Type B pancreatic cell (in vitro differentiated cells): ENCODE measurements at regions not wholly inside any gene's neighbourhood (a gene's known extent, or its start where the extent isn't known, plus 50 kb on each side); places are given as distances from the start of the nearest gene placed in this dataset.

Experiments
- DNase-seq: peaks from one replicate; pipeline ENCODE4 v3.0.0; 2021; ENCODE audit warnings: mixed read lengths; ENCODE audit not compliant: unreplicated experiment; ENCODE audit errors: extremely low spot score
- H3K27ac Mint-ChIP-seq: 2 replicates; pipeline ENCODE4 v1.8.0; 2021; ENCODE audit warnings: mild to moderate bottlenecking, mixed read lengths
- H3K27me3 Mint-ChIP-seq: 2 replicates; pipeline ENCODE4 v1.8.0; 2021; ENCODE audit warnings: mixed read lengths
- H3K36me3 Mint-ChIP-seq: 2 replicates; pipeline ENCODE4 v1.8.0; 2021; ENCODE audit warnings: mixed read lengths
- H3K4me1 Mint-ChIP-seq: one replicate; pipeline ENCODE4 v1.8.0; 2021; ENCODE audit warnings: mixed read lengths; ENCODE audit not compliant: unreplicated experiment
- H3K4me3 Mint-ChIP-seq: 2 replicates; pipeline ENCODE4 v1.8.0; 2021; ENCODE audit warnings: mild to moderate bottlenecking, mixed read lengths
- H3K9me3 Mint-ChIP-seq: 2 replicates; pipeline ENCODE4 v1.8.0; 2021; ENCODE audit warnings: mixed read lengths
- CTCF ChIP-seq: fragments of 200-600 bp; sonication (generic); conservative IDR thresholded peaks from 2 replicates; pipeline ENCODE4 v1.5.0; 2021; ENCODE audit warnings: antibody characterized with exemption, mild to moderate bottlenecking

- peaks cover 18% of the 10 kb centered on the region for H3K4me1 Mint-ChIP-seq
Observed at GRCh38 chr2:181371782-181372645, 85.2 kb upstream of the ITGA4 start.

DNA sequence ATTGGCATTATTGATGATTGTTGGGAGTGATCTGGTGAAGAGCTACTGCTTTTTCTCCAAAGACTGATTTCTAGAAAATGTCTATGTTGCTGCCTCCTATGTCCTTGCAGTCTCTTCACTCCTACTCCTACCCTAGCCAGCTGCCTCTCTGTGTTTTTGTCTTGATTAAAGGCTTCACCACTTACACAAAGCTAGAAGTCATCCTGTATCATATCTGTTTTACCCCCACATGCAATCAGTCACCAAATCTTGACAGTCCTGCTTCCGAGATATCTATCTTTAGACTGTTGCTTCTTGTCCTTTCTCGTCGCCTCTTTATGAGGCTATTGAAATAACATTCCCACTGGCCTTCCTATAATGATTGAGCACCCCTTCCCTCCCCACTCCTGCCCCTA is 84.5 kb upstream of the ITGA4 start:
- H3K9me3 Mint-ChIP-seq, result no peaks in the 10 kb centered on the region
- H3K36me3 Mint-ChIP-seq, result no peaks in the 10 kb centered on the region
- H3K4me3 Mint-ChIP-seq, result no peak overlapping the region
- peaks cover 18% of the 10 kb centered on the region for H3K4me1 Mint-ChIP-seq
- no peak overlapping the region for H3K27ac Mint-ChIP-seq
- TF ChIP-seq CTCF, result no peak
- DNase-seq, result no peak
- H3K27me3 Mint-ChIP-seq, result peaks cover 14% of the 10 kb centered on the region

More at GRCh38 chr2:181371782-181372645, 85.2 kb upstream of the ITGA4 start:
- Mint-ChIP-seq H3K4me3 (no peak overlapping the region), H3K27ac (no peak overlapping the region), H3K27me3 (peaks cover 14% of the 10 kb centered on the region), H3K36me3 (no peaks in the 10 kb centered on the region), H3K9me3 (no peaks in the 10 kb centered on the region)
- no peak for DNase-seq
- no peak for TF ChIP-seq CTCF

DNA sequence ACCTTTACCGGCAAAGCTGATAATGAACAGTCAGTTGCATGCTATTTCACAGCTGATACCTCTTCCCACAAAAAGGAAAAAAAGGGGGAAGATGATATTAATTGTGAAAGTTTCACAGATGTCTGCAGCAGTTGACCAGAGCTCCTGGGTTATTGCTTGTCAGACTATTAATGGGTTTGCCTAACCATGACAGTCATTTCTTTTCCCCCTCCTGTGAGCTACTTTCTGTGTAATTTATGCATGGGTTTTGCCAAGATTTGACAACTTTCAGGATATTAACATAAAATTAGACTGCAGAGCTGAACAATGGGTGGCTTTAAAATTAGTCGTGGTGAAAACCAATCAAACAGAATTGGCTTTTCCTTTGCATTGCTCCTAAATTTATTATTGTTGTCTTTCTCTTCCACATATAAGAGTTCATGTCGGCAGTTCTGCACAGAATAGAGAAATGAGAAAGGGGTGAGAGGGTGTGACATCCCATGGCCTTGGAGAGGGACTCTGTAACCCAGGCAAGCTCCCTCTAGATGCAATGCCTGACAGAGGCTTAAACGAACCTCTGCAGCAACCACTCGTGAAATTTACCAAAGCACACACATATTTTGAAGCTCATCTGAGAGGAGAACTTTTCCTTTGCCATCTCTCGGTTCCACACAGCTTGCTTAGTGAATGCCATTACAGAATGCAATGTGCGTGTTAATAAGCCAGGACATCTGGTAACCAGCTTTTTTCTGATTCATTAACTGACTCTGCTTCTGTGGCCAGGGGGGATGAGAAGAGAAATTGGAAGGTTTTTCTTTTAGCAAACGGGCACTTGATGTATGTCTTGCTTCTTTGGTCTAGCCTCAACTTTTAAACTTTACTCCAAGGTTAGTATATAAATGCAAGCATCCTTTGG is 82.2 kb upstream of the ITGA4 start:
- TF ChIP-seq CTCF, result no peak
- Mint-ChIP-seq H3K9me3 (no peaks in the 10 kb centered on the region), H3K27me3 (peaks cover 14% of the 10 kb centered on the region), H3K4me3 (no peak overlapping the region), H3K4me1 (peaks cover 20% of the 10 kb centered on the region), H3K27ac (no peak overlapping the region), H3K36me3 (no peaks in the 10 kb centered on the region)
- DNase-seq, result no peak

DNA sequence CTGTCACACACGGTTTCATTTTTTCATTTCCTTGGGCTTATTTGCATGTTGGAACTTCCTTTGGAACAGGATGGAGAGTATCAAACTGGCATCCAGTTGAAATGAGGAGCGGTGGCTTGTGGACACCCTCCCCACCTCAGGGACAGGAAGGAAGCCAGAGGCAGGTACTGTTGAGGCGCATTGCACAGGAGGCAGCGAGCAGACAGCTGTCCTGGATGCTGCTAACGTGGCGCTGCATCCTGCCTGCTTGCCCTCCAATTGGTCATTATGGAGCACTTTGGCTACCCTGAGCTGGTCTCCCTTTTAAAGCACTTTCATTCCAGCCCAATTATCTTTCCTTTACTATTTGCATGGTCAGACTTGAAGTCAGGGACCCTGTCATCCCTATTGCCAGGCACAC is 80.7 kb upstream of the ITGA4 start:
- H3K9me3 Mint-ChIP-seq, result no peaks in the 10 kb centered on the region
- H3K4me1 Mint-ChIP-seq, result peaks cover 17% of the 10 kb centered on the region
- TF ChIP-seq CTCF, result no peak
- no peak overlapping the region for H3K4me3 Mint-ChIP-seq
- DNase-seq, result no peak
- no peak overlapping the region for H3K27ac Mint-ChIP-seq
- H3K36me3 Mint-ChIP-seq, result no peaks in the 10 kb centered on the region
- peaks cover 14% of the 10 kb centered on the region for H3K27me3 Mint-ChIP-seq

DNA sequence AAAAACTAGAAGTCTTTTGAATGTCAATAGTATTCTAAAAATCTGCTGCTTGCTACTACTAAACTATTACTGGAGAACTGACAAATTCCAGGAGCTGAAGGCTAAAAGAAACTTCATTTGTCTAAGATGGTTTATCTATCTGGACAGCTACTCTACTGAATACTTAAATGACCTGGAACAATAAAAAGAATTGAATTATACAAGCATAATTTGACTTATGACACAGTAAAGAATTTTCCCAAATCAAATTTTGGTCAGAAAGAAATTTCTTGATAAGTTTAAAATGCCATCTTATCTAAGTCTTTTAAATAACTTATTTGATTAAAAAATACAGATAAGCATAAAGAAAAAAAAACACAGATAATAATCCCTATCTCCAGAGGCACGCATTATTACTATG is 80.2 kb upstream of the ITGA4 start:
- H3K9me3 Mint-ChIP-seq, result no peaks in the 10 kb centered on the region
- no peak for TF ChIP-seq CTCF
- H3K4me1 Mint-ChIP-seq, result peaks cover 17% of the 10 kb centered on the region
- no peaks in the 10 kb centered on the region for H3K36me3 Mint-ChIP-seq
- peaks cover 14% of the 10 kb centered on the region for H3K27me3 Mint-ChIP-seq
- no peak overlapping the region for H3K27ac Mint-ChIP-seq
- H3K4me3 Mint-ChIP-seq, result no peak overlapping the region
- no peak for DNase-seq
